Gastrocnemius medialis (tissue), 4 donors: ENCODE measurements at regions not wholly inside any gene's neighbourhood (a gene's known extent, or its start where the extent isn't known, plus 50 kb on each side); places are given as distances from the start of the nearest gene placed in this dataset.

ENCODE experiments used
- CTCF ChIP-seq, 5 experiments: fragments of 450-650 bp in 3 of 5; fragments of 200-600 bp in 2 of 5; sonication (generic) in 2 of 5; IDR thresholded peaks in 4 of 5; conservative IDR thresholded peaks in 1 of 5; 1 replicate in 4 of 5; 2 replicates in 1 of 5; pipeline ENCODE4 v1.5.1; 2016 to 2019; ENCODE audit warnings: antibody characterized with exemption in 5 of 5, mild to moderate bottlenecking in 3 of 5, moderate library complexity in 3 of 5
- POLR2A ChIP-seq, 2 donors: fragments of 450-650 bp; IDR thresholded peaks; one replicate each; pipeline ENCODE4 v1.6.1; 2017; ENCODE audit warnings: antibody characterized with exemption in 2 of 2, mild to moderate bottlenecking in 2 of 2, moderate library complexity in 2 of 2

GRCh38 chr22:49633010-49633324 lies 194.7 kb downstream of the BRD1 start:
- TF ChIP-seq CTCF (IDR thresholded peaks at IDR 0.05 in 4 of 5, conservative IDR thresholded peaks at IDR 0.05 in 1 of 5) (no peak), POLR2A (IDR thresholded peaks at IDR 0.05) (no peak)
